NT2/D1 (cell line): ENCODE measurements at regions not wholly inside any gene's neighbourhood (a gene's known extent, or its start where the extent isn't known, plus 50 kb on each side); places are given as distances from the start of the nearest gene placed in this dataset.

ENCODE experiments used
- DNase-seq: peaks from one replicate; pipeline ENCODE4 v3.0.0-alpha.2; 2011; ENCODE audit warnings: low read depth, low spot score
- H3K27me3 ChIP-seq: 2 replicates; pipeline ENCODE4 v1.6.0; 2011; ENCODE audit warnings: mild to moderate bottlenecking; ENCODE audit not compliant: insufficient read length, insufficient read depth
- H3K36me3 ChIP-seq: 2 replicates; pipeline ENCODE4 v1.6.1; 2011; ENCODE audit warnings: mild to moderate bottlenecking, low read length, mixed read lengths; ENCODE audit not compliant: insufficient read depth, insufficient read length
- H3K4me1 ChIP-seq: 2 replicates; pipeline ENCODE4 v1.5.1; 2011; ENCODE audit not compliant: insufficient read depth, insufficient read length
- H3K4me3 ChIP-seq: 2 replicates; pipeline ENCODE4 v1.5.1; 2011; ENCODE audit warnings: low read depth; ENCODE audit not compliant: insufficient read length
- H3K9ac ChIP-seq: 2 replicates; pipeline ENCODE4 v1.6.0; 2011; ENCODE audit warnings: low read depth; ENCODE audit not compliant: insufficient read length
- H3K9me3 ChIP-seq: 2 replicates; pipeline ENCODE4 v1.5.1; 2011; ENCODE audit warnings: mild to moderate bottlenecking, low read length; ENCODE audit not compliant: insufficient read depth
- SUZ12 ChIP-seq: IDR thresholded peaks from 2 replicates; pipeline ENCODE4 v1.6.1; 2011; ENCODE audit not compliant: insufficient read length, insufficient read depth; ENCODE audit errors: extremely low read depth
- YY1 ChIP-seq: IDR thresholded peaks from 2 replicates; pipeline ENCODE4 v1.6.1; 2011; ENCODE audit not compliant: insufficient read length, insufficient read depth
- ZNF274 ChIP-seq: IDR thresholded peaks from 2 replicates; pipeline ENCODE4 v1.6.1; 2011; ENCODE audit warnings: mild to moderate bottlenecking, low read depth, low read length

GRCh38 chr5:29231154-29231553 lies 1962.3 kb upstream of the CDH6 start:
- Histone ChIP-seq H3K9me3 (no peaks in the 10 kb centered on the region), H3K4me3 (no peak overlapping the region), H3K9ac (no peak overlapping the region), H3K36me3 (no peaks in the 10 kb centered on the region), H3K4me1 (no peaks in the 10 kb centered on the region), H3K27me3 (no peaks in the 10 kb centered on the region)
- TF ChIP-seq ZNF274 (no peak), SUZ12 (no peak), YY1 (no peak)
- no peak for DNase-seq

- Histone ChIP-seq H3K9me3 (no peaks in the 10 kb centered on the region), H3K36me3 (no peaks in the 10 kb centered on the region), H3K9ac (no peak overlapping the region), H3K4me3 (no peak overlapping the region), H3K27me3 (no peaks in the 10 kb centered on the region), H3K4me1 (no peaks in the 10 kb centered on the region)
- TF ChIP-seq ZNF274: no peak
- TF ChIP-seq SUZ12: no peak
- no peak for TF ChIP-seq YY1
- no peak for DNase-seq
These were observed 1962.9 kb upstream of the CDH6 start for GRCh38 chr5:29230591-29230990.

DNA sequence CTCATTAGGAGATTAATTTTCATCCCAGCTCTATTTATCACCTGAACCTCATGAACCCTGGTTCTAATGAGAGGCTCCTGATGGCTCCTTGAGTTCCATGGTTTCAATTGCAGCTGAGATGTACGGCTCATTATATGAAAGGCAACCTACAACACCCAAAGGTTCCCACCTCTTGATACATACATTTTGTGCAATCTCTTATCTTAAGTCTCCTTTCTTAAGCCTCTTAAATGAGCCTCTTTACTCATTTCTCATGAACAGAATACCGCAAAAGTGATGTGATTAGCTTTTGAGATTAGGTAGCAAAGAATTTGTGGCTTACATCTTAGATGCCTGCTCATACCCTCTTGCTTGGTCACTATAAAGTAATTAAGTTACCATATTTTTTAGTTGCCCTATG lies 1964.0 kb upstream of the CDH6 start:
- H3K9me3 ChIP-seq: no peaks in the 10 kb centered on the region
- no peaks in the 10 kb centered on the region for H3K27me3 ChIP-seq
- no peaks in the 10 kb centered on the region for H3K4me1 ChIP-seq
- no peaks in the 10 kb centered on the region for H3K36me3 ChIP-seq
- H3K4me3 ChIP-seq: no peak overlapping the region
- DNase-seq: no peak
- no peak overlapping the region for H3K9ac ChIP-seq
- TF ChIP-seq ZNF274 (no peak), SUZ12 (no peak), YY1 (no peak)

DNA sequence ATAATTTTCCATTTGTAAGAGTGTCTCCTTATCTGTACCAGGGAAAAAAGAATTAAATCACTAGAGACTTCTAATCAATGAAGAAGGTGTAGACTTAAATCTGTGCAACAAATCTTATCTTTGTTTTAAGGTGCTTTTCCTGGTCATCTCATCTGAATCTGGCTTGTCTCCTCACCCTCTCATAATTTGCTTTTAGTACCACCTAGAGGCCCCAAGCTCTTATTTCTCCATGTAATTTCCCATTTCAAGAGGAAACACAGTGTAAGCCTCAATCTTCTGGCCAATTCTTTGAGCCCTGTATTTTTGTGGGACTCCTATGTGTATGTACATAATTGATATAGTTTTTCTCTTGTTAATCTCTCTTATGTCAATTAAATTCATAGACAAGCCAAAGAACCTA lies 1975.3 kb upstream of the CDH6 start:
- Histone ChIP-seq H3K9me3 (no peaks in the 10 kb centered on the region), H3K4me3 (no peak overlapping the region), H3K9ac (no peak overlapping the region), H3K4me1 (no peaks in the 10 kb centered on the region), H3K27me3 (no peaks in the 10 kb centered on the region), H3K36me3 (no peaks in the 10 kb centered on the region)
- DNase-seq: no peak
- TF ChIP-seq YY1: no peak
- TF ChIP-seq SUZ12: no peak
- no peak for TF ChIP-seq ZNF274

GRCh38 chr5:29214839-29215238 lies 1978.6 kb upstream of the CDH6 start:
- no peak for DNase-seq
- no peak overlapping the region for H3K4me3 ChIP-seq
- no peaks in the 10 kb centered on the region for H3K9me3 ChIP-seq
- H3K36me3 ChIP-seq: no peaks in the 10 kb centered on the region
- H3K27me3 ChIP-seq: no peaks in the 10 kb centered on the region
- no peaks in the 10 kb centered on the region for H3K4me1 ChIP-seq
- TF ChIP-seq YY1: no peak
- no peak for TF ChIP-seq ZNF274
- no peak for TF ChIP-seq SUZ12
- H3K9ac ChIP-seq: no peak overlapping the region

GRCh38 chr5:29213475-29213874 lies 1980.0 kb upstream of the CDH6 start:
- no peak for DNase-seq
- no peak for TF ChIP-seq SUZ12
- TF ChIP-seq ZNF274: no peak
- TF ChIP-seq YY1: no peak
- no peaks in the 10 kb centered on the region for H3K9me3 ChIP-seq

DNA sequence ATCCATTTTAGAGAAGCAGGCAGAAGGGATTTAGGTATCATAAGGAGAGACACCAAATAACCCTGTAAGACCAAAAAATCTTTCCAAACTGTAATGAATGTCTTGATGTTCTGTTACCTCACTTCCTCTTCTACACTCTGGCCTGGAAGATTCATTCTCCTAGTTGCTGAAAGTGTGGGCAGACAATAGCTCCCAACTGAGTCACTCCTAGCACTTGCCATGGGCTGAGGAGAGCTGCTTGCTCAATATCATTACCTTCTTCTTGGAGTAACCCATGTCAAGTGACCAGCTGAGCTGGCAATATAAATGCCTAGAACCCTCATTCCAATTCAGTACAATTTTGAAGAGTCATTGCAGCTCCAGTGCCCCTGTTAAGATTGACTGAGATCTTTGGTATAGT lies 1985.5 kb upstream of the CDH6 start:
- DNase-seq: no peak
- TF ChIP-seq ZNF274 (no peak), SUZ12 (no peak), YY1 (no peak)

More at GRCh38 chr5:29213475-29213874, 1980.0 kb upstream of the CDH6 start:
- H3K9ac ChIP-seq: no peak overlapping the region
- no peak overlapping the region for H3K4me3 ChIP-seq
- no peaks in the 10 kb centered on the region for H3K27me3 ChIP-seq
- H3K36me3 ChIP-seq: no peaks in the 10 kb centered on the region
- H3K4me1 ChIP-seq: no peaks in the 10 kb centered on the region

More for the DNA sequence above, 1985.5 kb upstream of the CDH6 start:
- H3K9me3 ChIP-seq: no peaks in the 10 kb centered on the region
- no peaks in the 10 kb centered on the region for H3K27me3 ChIP-seq
- H3K4me1 ChIP-seq: no peaks in the 10 kb centered on the region
- no peak overlapping the region for H3K9ac ChIP-seq
- no peaks in the 10 kb centered on the region for H3K36me3 ChIP-seq
- no peak overlapping the region for H3K4me3 ChIP-seq
